ENCODE measurements at regions not wholly inside any gene's neighbourhood (a gene's known extent, or its start where the extent isn't known, plus 50 kb on each side); places are given as distances from the start of the nearest gene placed in this dataset.
"Not testable (repeated sequence)": the region's sequence is repeated elsewhere in the genome, so short reads cannot be mapped to it uniquely, and the experiment has no call there.

- no peak overlapping the region for H3K4me3 ChIP-seq (ENCODE audit: low read depth, low read length)
- ChIA-PET POLR2A (no interaction called here), CTCF (no interaction called here)
- no peak for TF ChIP-seq CTCF (IDR thresholded peaks at IDR 0.05; ENCODE audit: insufficient read depth, low read length, missing control alignments)
- DNase-seq (ENCODE audit: low read depth, low spot score), result no peak
These were observed 292.4 kb downstream of the PHF14 start for GRCh38 chr7:11266101-11266500.

GRCh38 chr7:11272352-11272751 lies 298.7 kb downstream of the PHF14 start:
- no peak overlapping the region for H3K4me3 ChIP-seq (ENCODE audit: low read depth, low read length)
- TF ChIP-seq CTCF (IDR thresholded peaks at IDR 0.05; ENCODE audit: insufficient read depth, low read length, missing control alignments), result no peak
- ChIA-PET POLR2A (no interaction called here), CTCF (no interaction called here)
- DNase-seq (ENCODE audit: low read depth, low spot score), result no peak

GRCh38 chr7:11274074-11274473 lies 300.4 kb downstream of the PHF14 start:
- ChIA-PET POLR2A (no interaction called here), CTCF (no interaction called here)
- DNase-seq (ENCODE audit: low read depth, low spot score), result no peak
- TF ChIP-seq CTCF (IDR thresholded peaks at IDR 0.05; ENCODE audit: insufficient read depth, low read length, missing control alignments), result no peak
- no peak overlapping the region for H3K4me3 ChIP-seq (ENCODE audit: low read depth, low read length)

GRCh38 chr7:11281953-11282352 lies 308.3 kb downstream of the PHF14 start:
- no peak for TF ChIP-seq CTCF (IDR thresholded peaks at IDR 0.05; ENCODE audit: insufficient read depth, low read length, missing control alignments)
- ChIA-PET CTCF (no interaction called here), POLR2A (no interaction called here)
- H3K4me3 ChIP-seq (ENCODE audit: low read depth, low read length), result no peak overlapping the region
- DNase-seq (ENCODE audit: low read depth, low spot score), result no peak

GRCh38 chr7:11283584-11283983 lies 309.9 kb downstream of the PHF14 start:
- POLR2A ChIA-PET; CTCF ChIA-PET; DNase-seq (ENCODE audit: low read depth, low spot score); H3K4me3 ChIP-seq (ENCODE audit: low read depth, low read length): not testable (repeated sequence)

GRCh38 chr7:11290863-11291262 lies 317.2 kb downstream of the PHF14 start:
- no peak overlapping the region for H3K4me3 ChIP-seq (ENCODE audit: low read depth, low read length)
- ChIA-PET POLR2A (no interaction called here), CTCF (no interaction called here)
- DNase-seq (ENCODE audit: low read depth, low spot score), result no peak
- no peak for TF ChIP-seq CTCF (IDR thresholded peaks at IDR 0.05; ENCODE audit: insufficient read depth, low read length, missing control alignments)

GRCh38 chr7:11294218-11294617 lies 320.5 kb downstream of the PHF14 start:
- DNase-seq (ENCODE audit: low read depth, low spot score), result no peak
- H3K4me3 ChIP-seq (ENCODE audit: low read depth, low read length), result no peak overlapping the region
- CTCF ChIA-PET, result no interaction called here
- POLR2A ChIA-PET, result no interaction called here
- TF ChIP-seq CTCF (IDR thresholded peaks at IDR 0.05; ENCODE audit: insufficient read depth, low read length, missing control alignments), result no peak

Measured in AG04449 (cell line).